ENCODE measurements at regions not wholly inside any gene's neighbourhood (a gene's known extent, or its start where the extent isn't known, plus 50 kb on each side); places are given as distances from the start of the nearest gene placed in this dataset.

DNA sequence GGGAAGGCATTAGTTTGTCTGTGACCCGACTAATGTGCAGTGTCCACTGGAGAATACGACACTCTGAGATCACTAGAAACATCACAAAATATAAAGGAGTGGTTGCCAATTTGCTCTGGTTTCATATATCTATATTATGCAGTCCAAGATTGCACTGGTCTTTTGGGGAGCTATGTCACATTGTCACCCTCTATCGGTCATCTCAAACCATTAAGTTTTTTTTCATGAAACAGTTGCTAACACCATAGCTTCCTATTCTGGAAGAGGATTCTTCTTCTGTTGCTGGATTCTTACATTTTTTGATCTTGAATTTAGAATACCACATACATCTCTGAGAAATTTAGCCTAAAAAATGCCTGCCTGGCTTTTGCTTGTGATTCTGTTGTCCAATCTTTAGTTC, 168.6 kb downstream of the LACC1 start:
- TF ChIP-seq, protein P1, sequence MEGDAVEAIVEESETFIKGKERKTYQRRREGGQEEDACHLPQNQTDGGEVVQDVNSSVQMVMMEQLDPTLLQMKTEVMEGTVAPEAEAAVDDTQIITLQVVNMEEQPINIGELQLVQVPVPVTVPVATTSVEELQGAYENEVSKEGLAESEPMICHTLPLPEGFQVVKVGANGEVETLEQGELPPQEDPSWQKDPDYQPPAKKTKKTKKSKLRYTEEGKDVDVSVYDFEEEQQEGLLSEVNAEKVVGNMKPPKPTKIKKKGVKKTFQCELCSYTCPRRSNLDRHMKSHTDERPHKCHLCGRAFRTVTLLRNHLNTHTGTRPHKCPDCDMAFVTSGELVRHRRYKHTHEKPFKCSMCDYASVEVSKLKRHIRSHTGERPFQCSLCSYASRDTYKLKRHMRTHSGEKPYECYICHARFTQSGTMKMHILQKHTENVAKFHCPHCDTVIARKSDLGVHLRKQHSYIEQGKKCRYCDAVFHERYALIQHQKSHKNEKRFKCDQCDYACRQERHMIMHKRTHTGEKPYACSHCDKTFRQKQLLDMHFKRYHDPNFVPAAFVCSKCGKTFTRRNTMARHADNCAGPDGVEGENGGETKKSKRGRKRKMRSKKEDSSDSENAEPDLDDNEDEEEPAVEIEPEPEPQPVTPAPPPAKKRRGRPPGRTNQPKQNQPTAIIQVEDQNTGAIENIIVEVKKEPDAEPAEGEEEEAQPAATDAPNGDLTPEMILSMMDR (IDR thresholded peaks at IDR 0.05) = no peak
- TF ChIP-seq POLR2AphosphoS5 (IDR thresholded peaks at IDR 0.05) = no peak
- TF ChIP-seq POLR2A (IDR thresholded peaks at IDR 0.05) = no peak
